ENCODE measurements at regions not wholly inside any gene's neighbourhood (a gene's known extent, or its start where the extent isn't known, plus 50 kb on each side); places are given as distances from the start of the nearest gene placed in this dataset.

DNA sequence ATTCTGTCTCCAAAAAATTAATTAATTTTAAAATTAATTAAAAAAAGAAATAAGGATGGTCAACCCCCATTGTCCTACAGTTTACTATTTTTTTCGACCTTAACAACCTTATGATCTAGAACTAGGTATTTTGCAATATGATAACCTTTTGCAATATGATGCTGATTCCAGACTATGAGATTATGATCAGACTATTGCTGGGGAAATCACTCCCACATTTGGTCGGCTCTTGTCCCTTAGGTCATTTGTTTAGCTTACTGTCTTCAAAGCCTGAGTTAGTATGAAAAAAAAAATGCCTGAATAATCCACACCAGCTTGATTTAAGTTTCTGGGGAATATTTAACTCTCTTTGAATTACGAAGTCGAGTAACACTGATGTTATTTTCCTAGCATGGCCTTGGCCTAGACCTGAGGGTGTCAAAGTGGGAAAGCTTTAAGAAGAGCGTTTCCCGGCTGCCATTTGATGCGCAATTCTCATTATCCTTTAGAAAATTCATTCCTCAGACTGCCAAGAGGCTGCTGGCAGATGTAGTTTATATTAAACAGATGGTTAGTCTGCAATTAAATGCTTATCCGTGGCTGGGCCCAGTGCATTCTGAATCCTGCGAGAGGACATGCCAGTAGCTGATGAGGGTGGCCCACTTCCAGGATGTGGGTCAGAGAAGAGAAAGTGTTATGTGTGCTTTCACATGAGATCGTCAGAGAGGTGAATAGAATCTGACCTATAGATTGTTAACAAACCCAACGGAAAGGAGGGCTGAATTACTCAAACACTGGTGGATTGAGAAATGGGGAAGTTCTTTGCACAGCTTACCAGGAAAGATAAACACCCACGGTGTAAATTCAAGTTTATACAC lies 496.0 kb upstream of the THBS1 start:
- no peak for DNase-seq (ENCODE audit: low spot score)

DNA sequence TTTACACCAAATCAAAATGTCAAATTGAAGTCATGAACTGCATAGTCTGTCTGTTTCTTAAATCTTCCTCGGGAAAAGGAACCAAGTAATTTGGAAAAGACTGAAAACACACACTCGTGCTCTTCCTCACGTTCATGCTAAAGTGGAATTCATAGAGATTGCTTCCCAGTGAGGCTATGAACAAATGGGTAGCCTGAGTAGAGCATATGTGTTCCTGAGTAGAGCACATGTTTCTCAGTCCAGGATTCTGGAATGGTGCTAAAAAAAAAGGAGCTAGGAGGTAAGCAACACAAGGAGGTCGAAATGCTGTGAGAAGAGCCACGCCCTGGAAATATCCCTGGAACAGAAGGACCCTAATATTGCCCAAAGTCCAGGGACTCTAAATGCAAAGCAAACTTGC lies 494.2 kb upstream of the THBS1 start:
- no peak for DNase-seq (ENCODE audit: low spot score)

DNA sequence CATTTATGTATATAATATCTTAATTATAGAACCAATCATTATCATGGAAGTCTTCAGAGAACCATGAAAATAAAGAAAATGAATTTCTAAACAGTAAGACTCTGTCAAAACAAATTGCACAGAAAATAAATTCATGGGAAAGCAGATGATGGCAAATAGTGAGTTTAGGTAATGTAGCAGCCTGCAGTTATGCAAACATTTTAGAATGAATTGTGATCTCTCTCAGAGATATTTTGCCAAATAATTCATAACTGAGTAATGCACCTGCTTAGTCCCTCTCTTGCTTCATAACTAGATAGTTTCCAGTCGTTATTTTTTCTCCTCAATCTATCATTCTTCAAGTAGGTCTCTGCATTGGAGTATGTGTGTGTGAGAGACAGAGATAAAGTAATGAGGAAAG lies 492.7 kb upstream of the THBS1 start:
- DNase-seq (ENCODE audit: low spot score) = no peak

DNA sequence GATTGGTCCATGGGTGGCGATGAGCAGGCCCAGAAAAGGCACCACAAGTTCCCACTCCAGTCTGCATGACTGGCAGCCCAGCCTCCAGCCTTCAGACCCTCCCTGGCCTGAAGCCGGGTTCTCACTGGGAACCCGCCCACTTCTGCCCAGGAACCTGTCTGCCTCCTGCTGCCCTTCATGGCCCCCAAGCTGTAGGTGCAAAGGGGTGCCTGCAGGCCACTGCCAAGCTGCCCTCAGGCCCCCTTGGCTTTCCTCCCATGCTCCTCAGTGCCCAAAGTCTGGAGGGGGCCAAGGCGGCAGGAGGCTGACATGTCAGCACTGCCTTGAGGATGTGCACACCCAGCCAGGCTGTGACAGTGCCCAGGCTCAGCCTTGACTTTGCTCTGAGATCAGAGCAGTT lies 488.5 kb upstream of the THBS1 start:
- DNase-seq (ENCODE audit: low spot score) = no peak

DNA sequence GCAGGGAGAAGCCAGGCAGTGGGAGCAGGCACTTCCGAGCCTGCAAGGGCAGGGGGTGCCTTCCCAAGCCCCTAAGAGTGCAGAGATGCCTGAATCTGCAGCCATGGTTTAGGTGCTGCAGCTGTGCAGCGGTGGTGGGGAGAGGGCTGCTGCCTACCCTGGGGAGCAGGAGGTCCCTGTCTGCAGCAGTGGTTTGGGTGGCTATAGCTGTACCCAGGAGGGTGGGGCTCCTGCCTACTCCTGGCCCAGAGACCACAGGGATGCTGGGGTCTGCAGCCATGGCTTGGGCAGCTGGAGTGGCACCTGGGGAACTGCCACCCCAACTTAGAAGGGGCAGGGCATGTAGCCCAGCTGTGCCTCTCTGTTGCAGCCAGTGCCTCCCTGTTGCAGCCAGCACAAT lies 488.1 kb upstream of the THBS1 start:
- no peak for DNase-seq (ENCODE audit: low spot score)

DNA sequence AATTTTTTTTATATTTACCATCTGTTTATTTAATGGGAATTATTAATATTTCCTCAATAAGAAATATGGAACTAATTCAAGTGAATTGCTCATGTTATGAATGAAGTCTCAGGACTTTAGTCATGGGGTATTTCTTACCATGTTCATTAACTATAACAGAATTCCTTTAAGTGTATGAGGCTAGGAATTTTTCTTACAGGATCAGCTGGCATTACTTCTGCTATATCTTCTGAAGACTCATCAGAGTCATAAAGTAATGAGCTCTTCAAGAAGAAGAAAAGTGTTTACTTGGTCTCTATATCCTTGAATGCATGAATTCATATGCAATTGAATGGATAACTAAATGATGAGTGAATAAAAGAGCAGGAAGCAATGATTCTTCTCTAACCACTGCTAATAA lies 486.8 kb upstream of the THBS1 start:
- no peak for DNase-seq (ENCODE audit: low spot score)

DNA sequence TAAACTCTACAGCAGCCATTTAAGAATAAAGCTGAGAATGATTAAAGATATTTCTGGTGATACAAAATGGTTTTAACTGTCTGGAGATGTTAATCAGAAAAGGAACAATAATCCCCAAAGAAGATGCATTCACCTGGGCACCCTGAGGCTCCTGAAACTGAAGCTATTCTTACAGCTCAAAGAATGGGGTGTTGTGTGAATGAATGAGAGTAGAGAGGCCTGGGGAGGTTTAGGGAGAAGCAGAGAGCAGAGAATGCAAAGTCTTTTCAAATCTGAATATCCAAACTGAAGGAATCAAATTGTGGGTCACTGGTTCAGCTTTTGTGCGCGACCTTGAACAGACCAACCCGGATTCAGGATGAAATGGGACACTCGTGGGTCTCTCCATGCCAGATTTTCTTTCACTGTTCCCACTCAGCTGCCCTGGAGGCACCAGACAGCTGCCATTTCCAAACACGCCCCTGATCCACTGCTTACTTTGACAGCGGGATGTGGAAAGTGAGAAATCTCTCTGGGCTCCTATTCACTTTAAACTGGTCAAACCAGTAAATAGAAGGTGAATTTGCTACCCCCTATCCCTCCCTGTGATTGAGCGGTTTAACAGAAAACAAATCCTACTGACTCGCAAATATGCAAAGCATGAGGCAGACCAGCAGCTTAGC lies 485.5 kb upstream of the THBS1 start:
- DNase-seq (ENCODE audit: low spot score) = no peak

DNA sequence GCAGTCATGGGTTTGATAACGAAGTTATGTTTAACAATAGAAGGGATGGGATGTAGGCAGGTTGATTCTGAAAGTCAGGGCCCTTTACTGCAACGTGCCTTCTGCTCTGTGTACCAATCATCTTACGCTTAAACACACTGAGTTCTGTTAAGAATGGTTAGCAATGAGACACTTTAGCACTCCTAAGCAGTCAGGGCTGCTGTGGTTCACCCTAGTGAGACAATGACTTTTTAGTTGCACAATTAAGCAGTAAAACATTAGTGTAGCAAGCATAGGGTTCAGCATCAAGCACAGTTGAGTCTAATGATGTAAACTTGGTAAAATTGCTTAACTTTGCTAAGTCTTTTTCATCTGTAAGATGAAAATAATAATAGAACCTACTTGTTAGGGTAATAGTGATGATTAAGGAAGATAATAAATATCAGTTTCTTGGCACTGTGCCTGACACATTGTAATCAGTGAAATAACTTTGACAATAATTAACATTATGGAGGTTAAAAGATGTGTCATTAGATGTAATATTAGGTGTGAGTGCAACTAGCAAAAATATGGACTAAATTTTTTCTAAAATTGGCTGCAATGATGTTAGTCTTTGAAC lies 484.2 kb upstream of the THBS1 start:
- no peak for DNase-seq (ENCODE audit: low spot score)

DNA sequence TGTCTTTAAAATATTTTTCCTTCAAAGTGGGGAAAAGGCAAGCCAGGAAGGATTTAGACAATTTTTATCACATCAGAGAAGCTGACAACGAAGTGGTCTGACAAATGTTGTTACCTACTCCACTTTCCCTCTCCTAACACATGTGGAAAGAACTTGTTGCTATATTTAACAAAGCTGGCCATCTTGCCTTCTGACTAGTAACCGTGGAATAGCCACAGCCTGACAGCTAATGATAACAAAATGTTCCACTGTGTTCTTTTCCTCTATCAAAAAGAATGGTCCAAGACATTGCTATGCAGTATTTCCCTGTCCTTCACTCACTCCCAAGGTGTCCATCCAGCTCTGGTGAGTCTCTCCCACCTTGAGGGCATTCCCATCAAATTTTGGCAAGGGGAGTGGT lies 481.4 kb upstream of the THBS1 start:
- DNase-seq (ENCODE audit: low spot score) = no peak

DNA sequence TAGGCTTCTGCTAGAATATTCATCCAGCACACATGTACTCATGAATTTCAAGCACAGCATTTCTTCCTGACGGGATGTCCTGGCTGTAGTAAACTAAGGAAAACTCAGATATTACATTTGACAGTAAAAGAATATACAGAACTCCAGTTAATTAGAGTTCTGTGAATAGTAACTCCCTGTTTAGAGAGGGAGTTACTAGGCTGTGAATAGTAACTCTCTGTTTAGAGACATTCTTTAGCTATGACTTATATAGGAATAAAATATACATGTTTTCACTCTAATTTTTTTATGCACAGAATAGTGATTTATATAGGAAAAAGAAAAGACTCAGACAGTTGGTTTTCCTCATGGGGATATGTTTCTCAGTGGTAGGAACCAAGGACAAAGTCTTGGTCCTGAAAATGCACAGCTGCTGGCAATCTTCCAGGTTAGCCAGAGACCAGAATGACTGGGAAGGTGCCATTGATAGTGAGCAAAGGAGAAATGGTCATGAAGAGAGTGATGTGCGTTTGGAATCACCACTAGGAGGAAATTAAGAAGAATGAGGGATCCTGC lies 480.7 kb upstream of the THBS1 start:
- no peak for DNase-seq (ENCODE audit: low spot score)

DNA sequence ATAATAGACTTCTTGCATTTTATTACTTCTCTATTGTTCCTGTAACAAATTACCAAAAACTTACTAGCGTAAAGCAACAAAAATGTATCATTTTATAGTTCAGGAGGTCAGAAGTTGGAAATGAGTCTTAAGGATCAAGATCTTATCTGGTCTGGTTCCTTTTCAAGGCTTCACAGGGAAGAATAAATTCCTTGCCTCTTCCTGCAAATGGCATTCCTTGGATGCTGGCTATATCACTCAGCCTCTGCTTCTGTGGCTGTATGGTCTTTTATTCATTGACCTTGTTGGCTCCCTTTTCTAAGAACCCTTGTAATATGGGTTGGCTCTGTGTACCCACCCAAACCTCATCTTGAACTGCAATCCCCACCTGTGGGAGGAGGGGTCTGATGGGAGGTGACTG lies 478.4 kb upstream of the THBS1 start:
- DNase-seq (ENCODE audit: low spot score) = peak; percentile 65

DNA sequence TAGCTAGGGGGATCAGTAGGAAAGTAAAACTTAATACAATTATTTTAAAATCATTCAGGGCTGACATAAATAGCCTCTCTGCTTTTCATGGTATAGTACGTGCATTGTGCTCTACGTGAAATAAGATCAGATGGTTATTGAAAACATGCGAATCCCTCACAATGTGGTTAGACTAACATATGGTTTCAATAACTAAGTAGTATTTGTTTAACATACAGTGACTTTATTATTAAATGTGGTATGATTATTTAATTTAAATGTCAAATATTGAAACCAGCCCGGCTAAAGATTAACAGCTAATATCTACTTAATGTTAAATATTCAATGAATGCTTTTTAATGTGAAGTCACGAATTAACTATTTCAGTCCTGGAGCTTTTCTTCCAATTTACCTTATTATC lies 473.9 kb upstream of the THBS1 start:
- DNase-seq (ENCODE audit: low spot score) = no peak

DNA sequence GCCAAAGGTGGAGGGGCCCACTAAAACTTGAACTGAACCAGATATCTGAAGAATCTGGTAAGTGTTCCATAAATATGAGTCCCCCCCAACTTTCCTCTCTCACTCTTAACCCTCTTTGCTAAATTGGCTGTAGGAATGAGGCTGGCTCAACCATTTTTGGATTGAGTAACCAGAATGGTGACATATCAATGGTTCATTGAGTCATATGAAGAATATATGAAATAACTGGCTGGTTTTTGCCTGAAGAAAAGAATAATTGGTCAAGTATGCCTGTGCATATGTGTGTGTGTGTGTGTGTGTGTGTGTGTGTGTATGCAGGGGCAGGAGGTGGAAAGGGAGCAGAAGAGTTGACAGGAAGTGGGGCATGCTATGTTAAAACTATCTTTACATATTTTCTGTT lies 472.9 kb upstream of the THBS1 start:
- no peak for DNase-seq (ENCODE audit: low spot score)

DNA sequence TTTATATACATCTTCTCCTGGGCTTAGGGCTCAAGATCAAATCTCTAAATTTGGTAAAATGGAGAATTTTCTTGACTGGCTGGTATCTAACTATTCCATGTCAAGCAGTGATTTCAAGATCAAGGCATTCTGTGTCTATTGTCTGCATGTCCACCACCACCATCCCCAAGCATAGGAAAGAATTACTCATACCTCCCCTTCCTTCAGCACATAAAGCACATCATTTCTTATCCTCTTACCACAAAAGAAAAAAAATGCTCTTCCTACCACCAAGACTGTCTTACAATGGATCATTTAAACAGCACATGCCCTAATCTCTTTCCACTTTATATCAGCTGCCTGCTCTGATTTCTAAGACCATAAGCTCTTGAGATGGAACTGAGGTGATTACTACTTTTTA lies 470.5 kb upstream of the THBS1 start:
- DNase-seq (ENCODE audit: low spot score) = peak; percentile 82

DNA sequence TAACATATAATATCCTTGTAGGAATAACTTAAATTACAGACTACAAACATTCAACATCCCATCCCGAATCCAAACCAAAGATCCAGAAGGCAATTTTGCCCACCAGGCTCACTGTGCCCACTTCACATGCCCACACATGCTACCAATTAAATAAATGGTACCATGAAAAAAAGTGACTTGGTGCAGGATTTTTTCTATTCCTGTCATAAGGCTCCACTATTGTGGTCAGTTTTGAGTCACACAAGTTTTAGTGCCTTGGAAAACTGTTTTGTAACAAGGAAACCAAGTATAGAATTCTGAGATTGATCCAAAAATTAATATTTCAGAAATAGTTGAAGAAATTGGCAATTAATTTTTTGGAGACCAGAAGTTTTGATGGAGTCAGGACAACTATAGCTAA lies 470.1 kb upstream of the THBS1 start:
- DNase-seq (ENCODE audit: low spot score) = no peak

DNA sequence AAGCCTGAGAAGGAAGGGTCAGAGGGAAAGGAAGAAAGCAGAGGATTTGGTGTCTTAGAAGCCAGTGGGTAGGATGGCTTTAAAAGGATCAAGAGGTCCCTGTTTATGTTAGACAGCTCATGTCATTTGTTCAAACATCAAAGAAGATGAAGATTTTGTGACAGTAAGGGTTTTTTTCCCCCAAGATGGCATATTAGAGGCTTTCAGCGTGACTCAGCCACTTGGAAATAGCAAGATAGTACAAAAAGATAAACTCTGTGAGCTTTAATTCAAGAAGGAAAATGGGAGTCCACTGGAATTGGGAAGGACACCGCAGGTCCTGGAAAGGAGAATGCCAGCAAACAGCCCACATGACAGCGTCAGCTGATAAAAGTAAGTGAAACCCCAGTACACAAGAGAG lies 467.1 kb upstream of the THBS1 start:
- DNase-seq (ENCODE audit: low spot score) = no peak

DNA sequence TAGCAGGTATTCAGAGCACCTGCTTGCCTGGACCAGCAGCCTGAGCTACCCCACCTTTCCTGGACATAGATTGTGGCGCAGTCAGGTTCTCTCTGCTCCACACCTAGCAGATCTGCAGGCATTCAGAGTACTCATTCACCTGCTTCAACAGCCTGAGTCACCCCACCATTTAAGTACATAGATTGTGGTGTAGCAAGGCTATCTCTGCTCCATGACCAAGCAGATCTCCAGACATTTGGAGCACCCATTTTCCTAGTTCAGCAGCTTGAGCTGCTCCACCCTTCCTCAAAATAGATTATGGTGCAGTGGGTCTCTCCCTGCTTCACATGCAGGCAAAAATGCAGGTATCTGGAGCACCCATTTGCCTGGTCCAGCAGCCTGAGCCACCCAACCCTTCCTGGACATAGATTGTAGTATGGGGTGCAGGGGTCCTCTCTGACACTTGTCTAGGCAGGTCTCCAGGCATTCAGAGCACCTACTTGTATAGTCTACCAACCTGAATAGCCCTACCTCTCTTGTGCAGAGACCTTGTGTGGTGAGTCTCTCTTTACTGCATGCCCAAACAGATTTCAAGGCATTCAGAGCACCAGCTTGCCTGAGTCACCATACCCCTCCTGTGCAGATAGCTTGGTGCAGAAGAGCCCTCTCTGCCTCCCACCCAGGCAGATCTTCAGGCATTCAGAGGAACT lies 466.0 kb upstream of the THBS1 start:
- DNase-seq (ENCODE audit: low spot score) = no peak

DNA sequence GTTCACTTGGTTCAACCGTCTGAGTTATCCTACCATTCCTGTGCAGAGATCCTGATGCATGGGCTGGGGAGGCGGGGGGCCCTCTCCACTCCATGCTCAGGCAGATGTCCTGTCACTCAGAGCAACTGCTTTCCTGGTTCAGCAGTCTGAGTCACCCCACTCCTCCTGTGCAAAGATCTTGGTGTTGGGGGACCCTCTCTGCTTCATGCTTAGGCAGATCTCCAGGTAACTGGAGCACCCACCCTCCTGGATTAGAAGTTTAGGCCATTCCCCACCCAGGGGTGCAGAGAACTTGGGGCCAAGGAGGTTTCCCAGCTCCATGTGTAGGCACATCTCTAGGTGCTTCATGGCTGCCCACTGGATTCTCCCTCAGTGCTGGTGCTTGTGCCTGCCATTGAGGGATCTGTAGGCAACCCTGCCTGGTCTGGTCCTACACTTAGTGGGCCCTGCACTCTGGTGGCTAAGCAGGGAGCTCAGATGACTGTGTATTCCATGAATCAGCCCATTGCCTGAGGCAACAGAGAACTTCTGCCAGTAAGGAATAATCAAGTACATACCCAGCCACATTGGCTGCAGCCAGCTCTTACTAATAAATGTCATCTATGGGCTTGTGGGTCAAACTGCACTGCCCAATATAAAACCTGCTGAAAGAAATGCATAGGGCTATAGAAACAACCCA lies 465.4 kb upstream of the THBS1 start:
- DNase-seq (ENCODE audit: low spot score) = no peak

DNA sequence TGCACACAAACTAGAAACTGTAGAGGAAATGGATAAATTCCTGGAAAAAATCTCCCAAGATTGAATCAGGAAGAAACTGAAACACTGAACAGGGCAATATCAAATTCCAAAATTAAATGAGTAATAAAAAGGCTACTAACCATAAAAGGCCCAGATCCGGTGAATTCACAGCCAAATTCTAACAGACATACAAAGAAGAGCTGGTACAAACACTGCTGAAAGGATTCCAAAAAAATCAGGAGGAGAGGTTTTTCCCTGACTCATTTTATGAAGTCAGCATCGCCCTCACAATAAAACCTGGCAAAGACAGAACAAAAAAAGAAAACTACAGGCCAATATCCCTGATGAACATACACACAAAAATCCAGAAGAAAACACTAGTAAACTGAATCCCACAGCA lies 462.4 kb upstream of the THBS1 start:
- DNase-seq (ENCODE audit: low spot score) = no peak

DNA sequence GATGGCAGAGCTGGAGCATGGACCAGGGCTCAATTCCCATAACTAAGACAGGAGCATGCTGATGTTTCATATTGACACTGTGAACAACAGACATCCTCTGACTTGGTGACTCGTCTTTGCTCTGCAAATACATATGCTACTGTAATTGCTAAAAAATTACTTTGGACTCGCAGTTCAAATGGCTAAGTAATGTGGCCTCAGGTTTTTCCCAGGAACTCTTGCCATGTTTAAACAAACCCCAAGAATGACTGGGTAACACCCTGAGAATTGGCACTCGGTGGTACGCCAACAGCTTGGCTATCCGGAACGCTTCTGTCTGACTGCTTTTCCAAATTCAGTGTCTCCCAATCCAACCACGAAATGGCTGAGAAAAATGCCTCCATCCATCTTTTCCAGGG lies 456.7 kb upstream of the THBS1 start:
- DNase-seq (ENCODE audit: low spot score) = no peak

DNA sequence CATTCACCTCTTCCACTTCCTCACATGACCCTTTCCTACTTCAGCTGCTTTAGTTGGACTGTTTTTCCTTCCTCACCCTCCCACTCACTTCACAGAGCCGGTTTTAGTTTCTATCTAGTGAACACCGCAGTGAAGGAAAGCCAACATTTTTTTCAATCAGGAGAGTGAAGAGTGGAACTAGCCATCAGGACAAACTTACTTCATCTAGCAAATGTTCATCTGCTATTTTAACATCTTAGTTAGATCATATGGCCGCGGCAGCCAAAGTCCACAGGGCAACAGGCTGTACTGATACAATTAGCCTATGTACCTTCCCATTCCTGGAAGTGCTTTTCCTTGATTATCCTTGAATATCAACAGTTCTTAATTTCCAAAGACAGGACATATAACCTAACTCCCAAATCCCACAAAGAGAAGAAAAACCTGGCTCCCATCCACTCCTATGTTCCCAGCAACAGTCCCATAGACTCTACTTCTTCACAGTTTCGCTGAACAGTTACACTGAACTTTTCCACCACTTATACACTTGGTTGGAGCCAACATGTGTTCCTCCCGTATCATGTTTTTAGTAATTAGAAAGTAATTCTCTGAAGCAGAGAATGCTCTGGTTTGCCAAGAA lies 456.2 kb upstream of the THBS1 start:
- no peak for DNase-seq (ENCODE audit: low spot score)

DNA sequence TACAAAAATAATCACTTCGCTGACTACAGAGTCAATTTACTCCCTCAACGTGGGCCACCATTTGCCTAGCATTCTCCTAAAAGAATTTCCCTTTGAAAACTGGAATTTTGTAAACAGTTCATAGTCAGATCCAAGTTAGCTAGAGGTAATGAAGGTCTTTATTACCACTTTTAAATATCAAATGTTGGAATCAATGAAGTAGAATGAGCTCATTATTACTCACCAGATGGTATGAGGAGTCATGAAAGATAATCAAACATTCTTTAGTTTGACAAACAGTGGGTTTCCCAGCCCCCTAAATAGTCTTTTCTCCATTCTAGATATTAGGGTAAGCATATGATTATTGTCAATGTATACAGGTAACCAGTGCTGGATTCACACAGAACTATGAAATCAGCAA lies 455.7 kb upstream of the THBS1 start:
- DNase-seq (ENCODE audit: low spot score) = no peak
